Osteocyte (in vitro differentiated cells): ENCODE measurements at regions not wholly inside any gene's neighbourhood (a gene's known extent, or its start where the extent isn't known, plus 50 kb on each side); places are given as distances from the start of the nearest gene placed in this dataset.
A peak's percentile ranks its signal among the peaks of the same experiment; 100 is the strongest.

Source experiments
- DNase-seq: peaks from one replicate; pipeline ENCODE4 v3.0.0; 2021; ENCODE audit warnings: mixed read lengths; ENCODE audit not compliant: unreplicated experiment; ENCODE audit errors: extremely low spot score
- H3K27ac Mint-ChIP-seq: one replicate; pipeline ENCODE4 v1.8.0; 2021; ENCODE audit warnings: mild to moderate bottlenecking, mixed read lengths; ENCODE audit not compliant: unreplicated experiment
- H3K27me3 Mint-ChIP-seq: one replicate; pipeline ENCODE4 v1.8.0; 2021; ENCODE audit warnings: mixed read lengths; ENCODE audit not compliant: unreplicated experiment
- H3K36me3 Mint-ChIP-seq: one replicate; pipeline ENCODE4 v1.8.0; 2021; ENCODE audit warnings: mixed read lengths; ENCODE audit not compliant: unreplicated experiment
- H3K4me1 Mint-ChIP-seq: one replicate; pipeline ENCODE4 v1.8.0; 2021; ENCODE audit warnings: mixed read lengths; ENCODE audit not compliant: unreplicated experiment
- H3K4me3 Mint-ChIP-seq: one replicate; pipeline ENCODE4 v1.8.0; 2021; ENCODE audit warnings: mild to moderate bottlenecking, moderate library complexity, mixed read lengths; ENCODE audit not compliant: unreplicated experiment
- H3K9me3 Mint-ChIP-seq: one replicate; pipeline ENCODE4 v1.8.0; 2021; ENCODE audit warnings: mixed read lengths; ENCODE audit not compliant: unreplicated experiment
- TF ChIP-seq, protein P1 (sequence below): fragments of 200-600 bp; sonication (generic); IDR thresholded peaks from 2 replicates; pipeline ENCODE4 v1.5.0; 2021; ENCODE audit warnings: antibody characterized with exemption, mild to moderate bottlenecking, moderate library complexity

DNA sequence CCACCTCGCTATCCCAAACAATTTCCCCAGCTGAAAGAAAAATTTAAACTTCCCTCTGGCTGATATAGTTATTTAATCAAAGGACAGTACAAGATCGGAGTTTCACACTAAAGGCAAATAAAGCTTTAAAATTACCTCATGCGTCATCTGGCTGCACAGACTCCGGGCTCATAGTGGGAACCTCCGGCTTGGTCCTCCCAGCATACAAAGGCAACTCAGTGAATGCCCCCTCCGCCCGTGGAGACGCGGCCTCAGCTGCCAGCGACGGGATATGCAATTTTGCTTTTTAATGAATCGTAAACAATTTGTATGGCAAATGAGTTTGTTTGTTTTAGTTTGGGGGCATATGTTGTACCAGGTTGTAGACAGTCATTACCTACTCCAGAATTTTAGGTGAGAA is 214.6 kb upstream of the NFIA start:
- TF ChIP-seq, protein P1, sequence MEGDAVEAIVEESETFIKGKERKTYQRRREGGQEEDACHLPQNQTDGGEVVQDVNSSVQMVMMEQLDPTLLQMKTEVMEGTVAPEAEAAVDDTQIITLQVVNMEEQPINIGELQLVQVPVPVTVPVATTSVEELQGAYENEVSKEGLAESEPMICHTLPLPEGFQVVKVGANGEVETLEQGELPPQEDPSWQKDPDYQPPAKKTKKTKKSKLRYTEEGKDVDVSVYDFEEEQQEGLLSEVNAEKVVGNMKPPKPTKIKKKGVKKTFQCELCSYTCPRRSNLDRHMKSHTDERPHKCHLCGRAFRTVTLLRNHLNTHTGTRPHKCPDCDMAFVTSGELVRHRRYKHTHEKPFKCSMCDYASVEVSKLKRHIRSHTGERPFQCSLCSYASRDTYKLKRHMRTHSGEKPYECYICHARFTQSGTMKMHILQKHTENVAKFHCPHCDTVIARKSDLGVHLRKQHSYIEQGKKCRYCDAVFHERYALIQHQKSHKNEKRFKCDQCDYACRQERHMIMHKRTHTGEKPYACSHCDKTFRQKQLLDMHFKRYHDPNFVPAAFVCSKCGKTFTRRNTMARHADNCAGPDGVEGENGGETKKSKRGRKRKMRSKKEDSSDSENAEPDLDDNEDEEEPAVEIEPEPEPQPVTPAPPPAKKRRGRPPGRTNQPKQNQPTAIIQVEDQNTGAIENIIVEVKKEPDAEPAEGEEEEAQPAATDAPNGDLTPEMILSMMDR = no peak
- H3K9me3 Mint-ChIP-seq = no peaks in the 10 kb centered on the region
- no peak overlapping the region for H3K4me3 Mint-ChIP-seq
- H3K36me3 Mint-ChIP-seq = peaks cover 2% of the 10 kb centered on the region
- H3K27me3 Mint-ChIP-seq = peaks cover 4% of the 10 kb centered on the region
- no peak overlapping the region for H3K27ac Mint-ChIP-seq
- DNase-seq = no peak
- H3K4me1 Mint-ChIP-seq = peaks cover under 1% of the 10 kb centered on the region

DNA sequence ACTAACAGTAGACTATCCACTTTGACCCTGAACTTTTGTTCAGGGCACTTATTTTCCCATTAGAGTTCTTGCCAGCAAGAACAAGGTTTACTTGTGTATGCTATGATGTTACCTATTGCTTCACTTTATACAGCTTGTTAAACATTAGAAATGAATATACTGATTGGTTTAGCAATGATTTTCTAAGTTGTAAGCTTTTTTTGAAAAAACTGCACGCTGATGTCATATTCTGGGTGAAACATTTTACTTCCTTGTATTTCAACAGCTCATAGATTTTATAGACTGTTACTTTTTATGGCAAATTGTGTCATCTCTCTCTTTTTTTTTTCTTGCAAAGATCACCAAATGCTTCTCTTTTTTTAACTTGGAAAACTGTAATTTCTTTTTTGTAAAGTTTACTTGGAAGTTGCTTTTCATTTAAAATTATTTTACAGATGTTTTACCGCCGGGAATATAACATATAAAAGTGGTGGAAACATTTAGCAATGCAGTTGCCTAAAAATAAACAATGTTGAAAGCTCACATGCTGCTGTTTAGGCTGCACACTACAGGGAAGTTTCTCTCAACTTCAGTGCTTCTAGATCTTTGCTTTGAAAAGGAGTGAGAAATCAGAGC is 215.3 kb upstream of the NFIA start:
- H3K36me3 Mint-ChIP-seq = peaks cover 2% of the 10 kb centered on the region
- H3K27me3 Mint-ChIP-seq = peaks cover 4% of the 10 kb centered on the region
- no peak overlapping the region for H3K27ac Mint-ChIP-seq
- H3K4me3 Mint-ChIP-seq = no peak overlapping the region
- TF ChIP-seq, protein P1 = no peak
- H3K9me3 Mint-ChIP-seq = no peaks in the 10 kb centered on the region
- DNase-seq = no peak
- peaks cover 2% of the 10 kb centered on the region for H3K4me1 Mint-ChIP-seq

DNA sequence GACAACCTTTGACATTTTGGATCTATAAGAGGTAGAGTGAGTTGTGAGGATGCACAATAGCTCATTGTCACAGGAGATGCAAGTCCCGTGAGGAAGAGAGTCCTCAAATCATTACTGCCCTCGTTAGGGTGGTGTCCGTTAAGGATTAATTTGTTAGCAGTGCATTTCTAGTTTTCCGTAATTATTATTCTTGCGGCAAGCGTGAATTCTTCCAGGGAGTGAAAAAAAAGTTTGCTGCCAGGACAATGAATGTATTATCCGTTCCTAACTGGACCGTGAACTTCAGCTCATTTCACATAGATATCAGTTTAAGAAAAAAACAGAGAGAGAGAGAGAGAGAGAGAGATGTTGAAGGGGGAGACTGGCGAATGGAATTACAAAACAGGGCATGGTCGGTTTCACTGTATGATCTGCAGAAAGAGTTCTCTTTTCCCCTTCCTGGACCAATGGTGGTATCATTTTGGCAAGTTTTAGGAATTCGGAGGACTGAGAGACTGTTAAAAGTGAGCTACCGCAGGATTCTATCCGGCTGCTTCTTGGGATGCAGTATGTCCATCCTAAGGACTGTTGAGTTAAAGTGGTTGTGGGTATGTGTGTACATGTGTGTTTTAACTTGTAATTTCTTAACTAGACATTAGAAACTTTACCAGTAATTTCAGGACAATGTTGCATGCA is 216.0 kb upstream of the NFIA start:
- Mint-ChIP-seq H3K4me3 (no peak overlapping the region), H3K36me3 (peaks cover 2% of the 10 kb centered on the region), H3K4me1 (peaks cover 2% of the 10 kb centered on the region), H3K27ac (no peak overlapping the region), H3K9me3 (no peaks in the 10 kb centered on the region), H3K27me3 (peaks cover 4% of the 10 kb centered on the region)
- DNase-seq = no peak
- TF ChIP-seq, protein P1 = no peak

DNA sequence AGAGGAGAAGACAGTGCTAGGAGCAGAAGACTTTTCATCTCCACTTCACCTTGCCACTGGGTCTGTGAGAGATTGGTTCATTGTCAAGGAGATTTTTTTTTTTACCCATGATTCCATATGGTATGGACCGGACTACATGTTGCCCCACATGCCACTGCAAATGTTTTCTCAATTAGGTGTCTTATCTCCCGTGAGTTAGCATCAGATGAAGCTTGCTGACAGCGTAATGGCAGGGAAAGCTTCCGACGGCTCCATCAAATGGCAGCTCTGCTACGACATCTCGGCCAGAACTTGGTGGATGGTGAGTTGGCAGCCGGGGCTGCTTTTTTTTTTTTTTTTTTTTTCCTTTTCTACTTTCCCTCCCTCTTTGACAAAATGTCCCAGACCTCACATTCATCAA is 217.2 kb upstream of the NFIA start:
- H3K9me3 Mint-ChIP-seq = no peaks in the 10 kb centered on the region
- peaks cover 2% of the 10 kb centered on the region for H3K4me1 Mint-ChIP-seq
- H3K27me3 Mint-ChIP-seq = peaks cover 4% of the 10 kb centered on the region
- DNase-seq = no peak
- H3K4me3 Mint-ChIP-seq = no peak overlapping the region
- TF ChIP-seq, protein P1 = no peak
- peak overlapping the region; percentile 37 for H3K27ac Mint-ChIP-seq
- H3K36me3 Mint-ChIP-seq = peaks cover 2% of the 10 kb centered on the region

DNA sequence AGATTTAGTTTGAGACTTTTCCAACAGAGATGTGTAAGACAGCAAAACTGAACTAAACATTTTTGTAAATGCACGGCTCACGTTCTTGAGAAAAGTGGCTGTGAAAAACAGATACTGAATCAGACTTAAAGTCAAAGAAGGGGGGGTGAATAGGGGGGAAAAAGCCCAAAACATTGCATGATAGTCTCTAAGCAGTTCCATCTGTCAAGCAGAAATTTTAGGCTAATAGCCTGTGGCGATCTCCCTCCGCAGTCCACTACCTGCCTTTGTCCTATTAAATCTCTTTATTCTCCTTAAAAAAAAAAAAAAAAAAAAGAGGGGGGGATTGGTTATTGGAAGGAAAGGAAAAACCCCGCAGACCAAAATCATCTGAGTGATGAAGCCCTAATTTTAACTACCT is 217.6 kb upstream of the NFIA start:
- no peak for DNase-seq
- Mint-ChIP-seq H3K36me3 (peaks cover 2% of the 10 kb centered on the region), H3K27me3 (peaks cover 4% of the 10 kb centered on the region), H3K27ac (no peak overlapping the region), H3K4me1 (peaks cover 2% of the 10 kb centered on the region), H3K9me3 (no peaks in the 10 kb centered on the region), H3K4me3 (no peak overlapping the region)
- TF ChIP-seq, protein P1 = no peak
